H9 (cell line): ENCODE measurements at regions not wholly inside any gene's neighbourhood (a gene's known extent, or its start where the extent isn't known, plus 50 kb on each side); places are given as distances from the start of the nearest gene placed in this dataset.

ENCODE experiments used
- DNase-seq: peaks from one replicate; pipeline ENCODE4 v3.0.0-alpha.2; 2017
- H2AFZ ChIP-seq: one replicate; pipeline ENCODE4 v1.6.1; 2013; ENCODE audit warnings: mild to moderate bottlenecking, low read length, control low read depth, moderate library complexity
- H2AK5ac ChIP-seq: 2 replicates; pipeline ENCODE4 v1.6.1; 2013; ENCODE audit warnings: low read length, control low read depth, mixed read lengths; ENCODE audit not compliant: insufficient read length
- H2BK120ac ChIP-seq: one replicate; pipeline ENCODE4 v1.6.1; 2013; ENCODE audit warnings: low read depth, mild to moderate bottlenecking, low read length, control low read depth, inconsistent platforms; ENCODE audit not compliant: poor library complexity, severe bottlenecking
- H2BK12ac ChIP-seq: 2 replicates; pipeline ENCODE4 v1.6.1; 2013; ENCODE audit warnings: low read length, control low read depth, mixed read lengths, low read depth; ENCODE audit not compliant: insufficient read length
- H2BK15ac ChIP-seq: 2 replicates; pipeline ENCODE4 v1.6.1; 2013; ENCODE audit warnings: low read depth, low read length, control low read depth
- H2BK20ac ChIP-seq: one replicate; pipeline ENCODE4 v1.6.1; 2013; ENCODE audit warnings: low read depth, mild to moderate bottlenecking, low read length, control low read depth, inconsistent platforms; ENCODE audit not compliant: poor library complexity, severe bottlenecking
- H2BK5ac ChIP-seq: 2 replicates; pipeline ENCODE4 v1.6.1; 2013; ENCODE audit warnings: low read length, control low read depth, mixed read lengths; ENCODE audit not compliant: insufficient read length
- H3K14ac ChIP-seq: 2 replicates; pipeline ENCODE4 v1.6.1; 2013; ENCODE audit warnings: low read length, control low read depth; ENCODE audit not compliant: insufficient read depth
- H3K18ac ChIP-seq: 2 replicates; pipeline ENCODE4 v1.6.1; 2013; ENCODE audit warnings: low read depth, mild to moderate bottlenecking, mixed read lengths, low read length, control low read depth; ENCODE audit not compliant: insufficient read length
- H3K23ac ChIP-seq: 2 replicates; pipeline ENCODE4 v1.6.1; 2013; ENCODE audit warnings: low read length, control low read depth, mixed read lengths, low read depth; ENCODE audit not compliant: insufficient read length
- H3K23me2 ChIP-seq: 2 replicates; pipeline ENCODE4 v1.6.1; 2013; ENCODE audit warnings: low read depth, mild to moderate bottlenecking, mixed read lengths, low read length, control low read depth; ENCODE audit not compliant: insufficient read length, poor library complexity, severe bottlenecking
- H3K27ac ChIP-seq: 2 replicates; pipeline ENCODE4 v1.5.1; 2013; ENCODE audit warnings: low read length, control low read depth, mixed read lengths, low read depth; ENCODE audit not compliant: insufficient read length
- H3K27me3 ChIP-seq: 2 replicates; pipeline ENCODE4 v1.6.1; 2013; ENCODE audit warnings: low read length, control low read depth, inconsistent platforms; ENCODE audit not compliant: insufficient read depth
- H3K4ac ChIP-seq: 2 replicates; pipeline ENCODE4 v1.6.1; 2013; ENCODE audit warnings: low read depth, mild to moderate bottlenecking, control low read depth, inconsistent platforms, low read length, moderate library complexity
- H3K4me1 ChIP-seq: 2 replicates; pipeline ENCODE4 v1.6.1; 2013; ENCODE audit warnings: low read length, control low read depth, inconsistent platforms; ENCODE audit not compliant: insufficient read depth
- H3K4me2 ChIP-seq: 2 replicates; pipeline ENCODE4 v1.6.1; 2013; ENCODE audit warnings: low read length, control low read depth, mixed read lengths; ENCODE audit not compliant: insufficient read length, insufficient read depth
- H3K56ac ChIP-seq: 2 replicates; pipeline ENCODE4 v1.6.1; 2013; ENCODE audit warnings: low read depth, mild to moderate bottlenecking, mixed read lengths, low read length, control low read depth; ENCODE audit not compliant: insufficient read length
- H3K79me1 ChIP-seq: 2 replicates; pipeline ENCODE4 v1.6.1; 2013; ENCODE audit warnings: low read depth, mild to moderate bottlenecking, moderate library complexity, low read length, control low read depth, inconsistent platforms; ENCODE audit not compliant: insufficient read depth, poor library complexity, severe bottlenecking
- H3K79me2 ChIP-seq: 2 replicates; pipeline ENCODE4 v1.6.1; 2013; ENCODE audit warnings: low read length, control low read depth, inconsistent platforms; ENCODE audit not compliant: insufficient read depth
- H3K9ac ChIP-seq: 2 replicates; pipeline ENCODE4 v1.6.1; 2013; ENCODE audit warnings: low read length, control low read depth, mixed read lengths; ENCODE audit not compliant: insufficient read length; ENCODE audit errors: extremely low read depth
- H3K9me3 ChIP-seq: one replicate; pipeline ENCODE4 v1.6.1; 2013; ENCODE audit warnings: low read depth, low read length, inconsistent platforms; ENCODE audit not compliant: control insufficient read depth
- H3T11ph ChIP-seq: one replicate; pipeline ENCODE4 v1.6.1; 2013; ENCODE audit warnings: mild to moderate bottlenecking, low read length, control low read depth, inconsistent platforms
- H4K20me1 ChIP-seq: one replicate; pipeline ENCODE4 v1.6.1; 2013; ENCODE audit not compliant: control insufficient read depth, insufficient read length, insufficient read depth
- H4K5ac ChIP-seq: 2 replicates; pipeline ENCODE4 v1.6.1; 2013; ENCODE audit warnings: low read depth, mild to moderate bottlenecking, mixed read lengths, low read length, control low read depth; ENCODE audit not compliant: insufficient read length
- H4K8ac ChIP-seq: replicated peaks from 2 replicates; pipeline ENCODE4 v1.6.1; 2013; ENCODE audit warnings: low read length, control low read depth, mixed read lengths, low read depth; ENCODE audit not compliant: insufficient read length
- H4K91ac ChIP-seq: 2 replicates; pipeline ENCODE4 v1.6.1; 2013; ENCODE audit warnings: low read depth, mild to moderate bottlenecking, moderate library complexity, mixed read lengths, low read length, control low read depth; ENCODE audit not compliant: insufficient read length
- H3K27ac Mint-ChIP-seq, 3 experiments: 2 replicates in 2 of 3; 3 replicates in 1 of 3; pipeline ENCODE4 v1.8.0; 2020 to 2021; ENCODE audit warnings: mixed read lengths in 3 of 3, mild to moderate bottlenecking in 1 of 3, moderate library complexity in 1 of 3
- H3K27me3 Mint-ChIP-seq: 2 replicates; pipeline ENCODE4 v1.8.0; 2021; ENCODE audit warnings: low read depth, mild to moderate bottlenecking, moderate library complexity, mixed read lengths
- H3K36me3 Mint-ChIP-seq, 3 experiments: 2 replicates in 2 of 3; 3 replicates in 1 of 3; pipeline ENCODE4 v1.8.0; 2020 to 2021; ENCODE audit warnings: low read depth in 3 of 3, mixed read lengths in 3 of 3; ENCODE audit not compliant: insufficient read depth in 1 of 3
- H3K4me1 Mint-ChIP-seq, 2 experiments: 2 replicates each; pipeline ENCODE4 v1.8.0; 2020; ENCODE audit warnings: mixed read lengths in 2 of 2
- H3K4me3 Mint-ChIP-seq, 2 experiments: 2 replicates in 1 of 2; 3 replicates in 1 of 2; pipeline ENCODE4 v1.8.0; 2020 to 2021; ENCODE audit warnings: mild to moderate bottlenecking in 2 of 2, mixed read lengths in 2 of 2, moderate library complexity in 1 of 2
- H3K9me3 Mint-ChIP-seq, 2 experiments: 2 replicates in 1 of 2; 3 replicates in 1 of 2; pipeline ENCODE4 v1.8.0; 2020; ENCODE audit warnings: mild to moderate bottlenecking in 2 of 2, mixed read lengths in 2 of 2, moderate library complexity in 1 of 2
- CTCF ChIP-seq: fragments of 200-600 bp; sonication (generic); conservative IDR thresholded peaks from 3 replicates; pipeline ENCODE4 v1.8.0; 2021; ENCODE audit warnings: antibody characterized with exemption, mild to moderate bottlenecking
- WGBS: extraction: QIAGEN DNeasy Blood & Tissue Kit; methylation state at CpG from one replicate; pipeline ENCODE4 v1.1.7; 2013; ENCODE audit warnings: missing lambda C conversion rate, low lambda C conversion rate, mixed read lengths; ENCODE audit not compliant: insufficient read length; ENCODE audit errors: extremely low coverage; 5-methylcytosine and 5-hydroxymethylcytosine counted together

GRCh38 chr9:20031836-20032235 is 243.0 kb upstream of the SLC24A2 start:
- WGBS, result no CpG with 5 or more reads among the region's 6 CpGs
- TF ChIP-seq CTCF, result no peak
- Mint-ChIP-seq H3K4me1 (peaks cover 9 to 16% of the 10 kb centered on the region in 2 experiments), H3K4me3 (no peak overlapping the region), H3K27ac (no peak overlapping the region; a peak in 1 of 7 replicates), H3K36me3 (no peaks in the 10 kb centered on the region), H3K9me3 (no peaks in the 10 kb centered on the region), H3K27me3 (no peaks in the 10 kb centered on the region)
- Histone ChIP-seq H3T11ph (no peak overlapping the region), H3K79me2 (no peaks in the 10 kb centered on the region), H2AFZ (no peak overlapping the region), H3K9ac (no peak overlapping the region), H3K18ac (no peak overlapping the region), H3K4ac (no peak overlapping the region), H3K27me3 (no peaks in the 10 kb centered on the region), H2BK120ac (no peak overlapping the region), H3K14ac (no peak overlapping the region), H4K91ac (no peak overlapping the region), H4K5ac (no peak overlapping the region), H2BK20ac (no peak overlapping the region), H2AK5ac (no peak overlapping the region), H3K56ac (no peak overlapping the region), H2BK12ac (no peak overlapping the region), H3K23ac (no peak overlapping the region), H2BK5ac (no peak overlapping the region), H2BK15ac (no peak overlapping the region), H3K4me2 (no peak overlapping the region), H3K23me2 (no peaks in the 10 kb centered on the region), H3K27ac (no peak overlapping the region), H3K4me1 (peaks cover 2% of the 10 kb centered on the region; the same call in 1 of the 2 replicates), H3K79me1 (no peaks in the 10 kb centered on the region), H3K9me3 (no peaks in the 10 kb centered on the region), H4K8ac (no peak overlapping the region), H4K20me1 (no peaks in the 10 kb centered on the region)
- no peak for DNase-seq
